Tibial artery (tissue), 4 donors: ENCODE measurements at regions not wholly inside any gene's neighbourhood (a gene's known extent, or its start where the extent isn't known, plus 50 kb on each side); places are given as distances from the start of the nearest gene placed in this dataset.

Source experiments
- DNase-seq, 2 donors: peaks; one replicate each; pipeline ENCODE4 v3.0.0-alpha.2; 2019
- H3K27ac ChIP-seq, 2 donors: fragments of 200-600 bp; sonication (generic) in 1 of 2; 1 replicate in 1 of 2; 2 replicates in 1 of 2; pipeline ENCODE4 v1.5.1; 2018 to 2019; ENCODE audit warnings: mild to moderate bottlenecking in 1 of 2
- H3K27me3 ChIP-seq, 2 donors: fragments of 200-600 bp; sonication (generic) in 1 of 2; one replicate each; pipeline versions ENCODE4 v1.5.1 to v1.6.0; 2016 to 2019
- H3K36me3 ChIP-seq, 3 donors: fragments of 200-600 bp; sonication (generic) in 2 of 3; one replicate each; pipeline ENCODE4 v1.5.1; 2016 to 2019; ENCODE audit warnings: mild to moderate bottlenecking in 2 of 3
- H3K4me1 ChIP-seq, 4 donors: fragments of 200-600 bp; sonication (generic) in 2 of 4; 1 replicate in 3 of 4; 2 replicates in 1 of 4; pipeline ENCODE4 v1.5.1; 2016 to 2019
- H3K4me3 ChIP-seq, 2 donors: fragments of 200-600 bp; sonication (generic) in 1 of 2; 1 replicate in 1 of 2; 2 replicates in 1 of 2; pipeline ENCODE4 v1.5.1; 2018 to 2019; ENCODE audit warnings: mild to moderate bottlenecking in 2 of 2
- H3K9me3 ChIP-seq, 3 donors: fragments of 200-600 bp; sonication (generic) in 1 of 3; one replicate each; pipeline ENCODE4 v1.5.1; 2016 to 2019
- intact Hi-C: fragments of 100-400 bp; cut with DNase I; formaldehyde crosslinking; loops from one replicate; pipeline ENCODE4 v1.15.0; 2023; ENCODE audit warnings: low total_unique reads
- TF ChIP-seq, protein P1 (sequence below), 2 experiments: fragments of 200-600 bp in 1 of 2; fragments of 450-650 bp in 1 of 2; IDR thresholded peaks; one replicate each; pipeline ENCODE4 v1.5.1; 2017 to 2019; ENCODE audit warnings: antibody characterized with exemption in 2 of 2, mild to moderate bottlenecking in 1 of 2, moderate library complexity in 1 of 2

DNA sequence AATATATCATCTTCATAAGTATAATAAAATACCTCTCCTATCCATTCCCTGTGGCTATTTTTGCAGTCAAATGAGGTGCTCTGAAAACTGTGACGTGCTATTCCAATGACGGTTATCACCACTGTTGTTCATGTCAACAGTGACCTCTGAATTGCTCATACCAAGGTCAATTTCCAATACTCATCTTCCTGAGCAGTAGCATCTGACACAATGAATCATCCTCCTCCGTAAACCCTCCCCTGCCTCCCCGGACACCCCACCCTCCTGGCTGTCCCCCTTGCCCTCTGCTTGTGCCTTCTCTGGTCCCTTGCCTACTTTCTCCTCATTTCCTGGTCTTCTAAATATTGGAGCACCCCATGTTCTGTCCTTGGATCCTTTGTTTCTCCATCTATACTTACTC, 77.7 kb upstream of the SLC22A23 start:
- no peaks in the 10 kb centered on the region for H3K27me3 ChIP-seq
- no peak overlapping the region for H3K27ac ChIP-seq
- no peak for DNase-seq
- H3K9me3 ChIP-seq = no peaks in the 10 kb centered on the region
- H3K4me3 ChIP-seq = no peak overlapping the region
- no peaks in the 10 kb centered on the region for H3K4me1 ChIP-seq
- no peaks in the 10 kb centered on the region for H3K36me3 ChIP-seq
- TF ChIP-seq, protein P1, sequence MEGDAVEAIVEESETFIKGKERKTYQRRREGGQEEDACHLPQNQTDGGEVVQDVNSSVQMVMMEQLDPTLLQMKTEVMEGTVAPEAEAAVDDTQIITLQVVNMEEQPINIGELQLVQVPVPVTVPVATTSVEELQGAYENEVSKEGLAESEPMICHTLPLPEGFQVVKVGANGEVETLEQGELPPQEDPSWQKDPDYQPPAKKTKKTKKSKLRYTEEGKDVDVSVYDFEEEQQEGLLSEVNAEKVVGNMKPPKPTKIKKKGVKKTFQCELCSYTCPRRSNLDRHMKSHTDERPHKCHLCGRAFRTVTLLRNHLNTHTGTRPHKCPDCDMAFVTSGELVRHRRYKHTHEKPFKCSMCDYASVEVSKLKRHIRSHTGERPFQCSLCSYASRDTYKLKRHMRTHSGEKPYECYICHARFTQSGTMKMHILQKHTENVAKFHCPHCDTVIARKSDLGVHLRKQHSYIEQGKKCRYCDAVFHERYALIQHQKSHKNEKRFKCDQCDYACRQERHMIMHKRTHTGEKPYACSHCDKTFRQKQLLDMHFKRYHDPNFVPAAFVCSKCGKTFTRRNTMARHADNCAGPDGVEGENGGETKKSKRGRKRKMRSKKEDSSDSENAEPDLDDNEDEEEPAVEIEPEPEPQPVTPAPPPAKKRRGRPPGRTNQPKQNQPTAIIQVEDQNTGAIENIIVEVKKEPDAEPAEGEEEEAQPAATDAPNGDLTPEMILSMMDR (IDR thresholded peaks at IDR 0.05) = no peak
- intact Hi-C loops = no loop called here

DNA sequence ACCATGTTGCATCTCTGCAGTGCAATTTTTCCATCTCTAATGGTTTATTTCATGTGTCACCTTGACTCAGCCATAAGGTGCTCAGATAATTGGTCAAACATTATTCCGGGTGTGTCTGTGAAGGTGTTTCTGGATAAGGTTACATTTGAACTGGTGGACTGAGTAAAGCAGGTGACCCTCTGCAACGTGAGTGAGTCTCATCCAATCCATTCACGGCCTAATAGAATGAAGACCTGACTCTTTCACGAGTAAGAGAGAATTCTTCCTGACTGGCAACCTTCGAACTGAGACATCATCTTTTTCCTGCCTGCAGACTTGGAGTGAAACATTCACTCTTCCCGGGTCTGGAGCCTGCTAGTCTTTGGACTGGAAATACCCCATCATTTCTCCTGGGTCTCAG, 77.1 kb upstream of the SLC22A23 start:
- no peak for DNase-seq
- no peaks in the 10 kb centered on the region for H3K36me3 ChIP-seq
- no peaks in the 10 kb centered on the region for H3K4me1 ChIP-seq
- TF ChIP-seq, protein P1 (IDR thresholded peaks at IDR 0.05) = no peak
- no peak overlapping the region for H3K27ac ChIP-seq
- intact Hi-C loops = no loop called here
- no peaks in the 10 kb centered on the region for H3K27me3 ChIP-seq
- H3K4me3 ChIP-seq = no peak overlapping the region
- H3K9me3 ChIP-seq = no peaks in the 10 kb centered on the region

DNA sequence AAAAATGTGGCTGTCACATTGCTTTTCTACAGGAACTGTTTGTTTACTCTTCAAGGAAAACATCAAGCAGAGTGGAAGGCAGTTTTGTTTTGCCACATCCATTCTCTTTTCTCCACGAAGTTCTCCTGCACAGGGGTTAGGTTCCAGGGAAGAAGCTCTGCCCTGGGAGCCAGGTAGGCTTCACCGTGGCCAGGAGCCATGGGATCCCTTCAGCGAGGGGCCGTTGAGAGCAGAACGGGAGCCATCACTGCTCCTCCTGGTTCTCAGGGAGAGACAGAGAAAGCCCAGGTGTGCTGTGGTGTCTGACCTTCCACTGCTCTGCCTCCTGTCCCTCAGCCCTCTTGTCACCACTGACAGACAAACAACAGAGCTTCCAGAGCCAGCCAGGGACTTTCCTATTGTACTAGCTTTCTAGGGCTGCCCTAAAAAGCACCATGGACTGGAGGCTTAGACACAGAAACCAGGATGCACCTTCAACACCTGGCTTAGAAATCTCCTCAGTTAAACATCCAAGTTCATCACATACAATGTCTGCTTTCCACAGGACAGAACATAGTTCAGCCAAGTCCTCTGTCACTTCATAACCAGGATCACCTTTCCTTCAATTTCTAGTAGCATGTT, 75.6 kb upstream of the SLC22A23 start:
- H3K36me3 ChIP-seq = no peaks in the 10 kb centered on the region
- TF ChIP-seq, protein P1 (IDR thresholded peaks at IDR 0.05) = no peak

DNA sequence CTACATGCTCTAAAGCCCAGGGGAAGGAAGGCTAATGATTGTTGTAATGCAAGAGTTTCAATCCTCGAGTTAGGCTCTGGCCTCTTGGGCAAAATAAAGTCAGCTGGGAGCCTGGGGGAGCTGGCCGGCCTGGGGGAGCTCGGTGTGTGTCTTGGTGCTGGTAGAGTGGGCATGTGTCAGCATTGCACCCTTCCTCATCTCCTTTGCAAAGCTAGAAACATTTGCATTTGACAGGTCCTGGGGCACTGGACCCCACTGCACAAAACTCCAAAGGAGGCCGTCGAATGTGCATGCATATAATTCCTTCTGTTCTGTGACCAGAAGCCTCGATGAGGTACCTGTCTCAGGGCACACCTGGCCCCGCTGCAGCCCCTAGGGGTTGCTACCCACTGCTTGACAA, 74.6 kb upstream of the SLC22A23 start:
- H3K27me3 ChIP-seq = no peaks in the 10 kb centered on the region
- no peak for DNase-seq
- TF ChIP-seq, protein P1 (IDR thresholded peaks at IDR 0.05) = no peak
- no peak overlapping the region for H3K27ac ChIP-seq
- no peaks in the 10 kb centered on the region for H3K36me3 ChIP-seq
- no peak overlapping the region for H3K4me3 ChIP-seq
- intact Hi-C loops = no loop called here
- no peaks in the 10 kb centered on the region for H3K4me1 ChIP-seq
- H3K9me3 ChIP-seq = no peaks in the 10 kb centered on the region

More for the DNA sequence above, 75.6 kb upstream of the SLC22A23 start:
- Histone ChIP-seq H3K4me3 (no peak overlapping the region), H3K4me1 (no peaks in the 10 kb centered on the region), H3K9me3 (no peaks in the 10 kb centered on the region), H3K27me3 (no peaks in the 10 kb centered on the region), H3K27ac (no peak overlapping the region)
- DNase-seq = no peak
- intact Hi-C loops = no loop called here

DNA sequence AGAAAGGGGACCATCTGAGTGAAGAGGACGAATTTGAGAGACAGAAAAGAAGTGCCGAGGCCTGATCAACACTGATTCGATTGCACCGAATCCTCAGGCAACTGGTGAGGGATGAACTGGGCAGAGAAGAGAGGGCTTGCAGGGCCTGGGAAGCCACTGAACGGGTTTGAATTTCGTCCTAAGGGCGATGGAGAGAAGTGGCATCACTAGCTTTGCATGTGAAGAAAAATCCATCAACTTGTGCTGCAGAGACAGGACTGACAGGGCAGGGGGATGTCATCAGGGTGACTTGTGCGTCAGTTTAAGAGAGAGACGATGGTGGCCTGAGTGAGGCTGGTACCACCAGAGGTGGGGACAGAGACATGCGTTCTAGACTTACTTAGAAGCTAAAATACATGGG, 73.7 kb upstream of the SLC22A23 start:
- TF ChIP-seq, protein P1 (IDR thresholded peaks at IDR 0.05) = no peak
- H3K27ac ChIP-seq = no peak overlapping the region
- intact Hi-C loops = no loop called here
- no peak overlapping the region for H3K4me3 ChIP-seq
- no peaks in the 10 kb centered on the region for H3K4me1 ChIP-seq
- H3K36me3 ChIP-seq = no peaks in the 10 kb centered on the region
- no peaks in the 10 kb centered on the region for H3K27me3 ChIP-seq
- no peak for DNase-seq
- no peaks in the 10 kb centered on the region for H3K9me3 ChIP-seq

DNA sequence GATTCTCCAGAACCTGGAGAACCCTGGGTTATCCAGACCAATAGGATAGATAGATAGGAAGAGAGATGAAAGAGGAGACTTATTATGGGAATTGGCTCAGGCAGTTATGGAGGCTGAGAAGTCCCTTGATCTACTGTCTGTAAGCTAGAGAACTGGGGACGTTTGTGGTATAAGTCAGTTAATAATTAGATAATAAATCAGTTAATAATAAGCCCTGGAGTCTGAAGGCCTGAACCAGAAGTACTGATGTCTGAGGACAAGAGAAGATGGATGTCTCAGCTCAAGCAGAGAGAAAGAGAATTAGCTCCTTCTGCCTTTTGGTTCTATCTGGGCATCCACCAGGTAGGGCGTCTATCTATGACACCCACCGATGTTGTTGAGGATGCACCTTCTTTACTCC, 72.9 kb upstream of the SLC22A23 start:
- H3K27ac ChIP-seq = no peak overlapping the region
- no peaks in the 10 kb centered on the region for H3K4me1 ChIP-seq
- H3K27me3 ChIP-seq = no peaks in the 10 kb centered on the region
- intact Hi-C loops = no loop called here
- H3K4me3 ChIP-seq = no peak overlapping the region
- DNase-seq = no peak
- TF ChIP-seq, protein P1 (IDR thresholded peaks at IDR 0.05) = no peak
- H3K36me3 ChIP-seq = no peaks in the 10 kb centered on the region
- no peaks in the 10 kb centered on the region for H3K9me3 ChIP-seq
